KOPT-K1 (cell line): ENCODE measurements at regions not wholly inside any gene's neighbourhood (a gene's known extent, or its start where the extent isn't known, plus 50 kb on each side); places are given as distances from the start of the nearest gene placed in this dataset.
"Not testable (repeated sequence)": the region's sequence is repeated elsewhere in the genome, so short reads cannot be mapped to it uniquely, and the experiment has no call there.

ENCODE experiments used
- H3K27ac ChIP-seq: fragments of 200-600 bp; sonication (generic); 2 replicates; pipeline ENCODE4 v1.5.1; 2016; ENCODE audit warnings: antibody characterized with exemption, mild to moderate bottlenecking, low read depth, low read length; ENCODE audit not compliant: poor library complexity, severe bottlenecking
- H3K36me3 ChIP-seq: fragments of 200-600 bp; sonication (generic); 2 replicates; pipeline ENCODE4 v1.5.1; 2017; ENCODE audit warnings: antibody characterized with exemption, mild to moderate bottlenecking, low read length, moderate library complexity; ENCODE audit not compliant: insufficient read depth
- H3K9me3 ChIP-seq: fragments of 200-600 bp; sonication (generic); 2 replicates; pipeline ENCODE4 v1.5.1; 2017; ENCODE audit warnings: antibody characterized with exemption, low read length, mild to moderate bottlenecking; ENCODE audit not compliant: insufficient read depth, poor library complexity, severe bottlenecking

- H3K9me3 ChIP-seq = no peaks in the 10 kb centered on the region
- no peak overlapping the region for H3K27ac ChIP-seq
- H3K36me3 ChIP-seq = no peaks in the 10 kb centered on the region
Observed at GRCh38 chr6:33897189-33897780, 93.5 kb upstream of the MLN start.

- Histone ChIP-seq H3K36me3 (no peaks in the 10 kb centered on the region), H3K9me3 (no peaks in the 10 kb centered on the region), H3K27ac (no peak overlapping the region)
Observed at GRCh38 chr6:33896391-33897188, 92.8 kb upstream of the MLN start.

- Histone ChIP-seq H3K9me3 (no peaks in the 10 kb centered on the region), H3K36me3 (no peaks in the 10 kb centered on the region), H3K27ac (no peak overlapping the region)
Observed at GRCh38 chr6:33895988-33896387, 92.2 kb upstream of the MLN start.

- peak overlapping the region; percentile 19 for H3K27ac ChIP-seq
- no peaks in the 10 kb centered on the region for H3K9me3 ChIP-seq
- no peaks in the 10 kb centered on the region for H3K36me3 ChIP-seq
Observed at GRCh38 chr6:33895296-33895695, 91.5 kb upstream of the MLN start.

GRCh38 chr6:33894438-33894837 is 90.6 kb upstream of the MLN start:
- Histone ChIP-seq H3K36me3 (no peaks in the 10 kb centered on the region), H3K27ac (no peak overlapping the region), H3K9me3 (no peaks in the 10 kb centered on the region)

GRCh38 chr6:33892581-33893346 is 89.0 kb upstream of the MLN start:
- H3K27ac ChIP-seq = no peak overlapping the region
- no peaks in the 10 kb centered on the region for H3K36me3 ChIP-seq
- no peaks in the 10 kb centered on the region for H3K9me3 ChIP-seq

- Histone ChIP-seq H3K36me3 (no peaks in the 10 kb centered on the region), H3K27ac (no peak overlapping the region)
Observed at GRCh38 chr6:33888664-33889200, 84.9 kb upstream of the MLN start.

GRCh38 chr6:33888183-33888582 is 84.4 kb upstream of the MLN start:
- no peaks in the 10 kb centered on the region for H3K9me3 ChIP-seq
- no peak overlapping the region for H3K27ac ChIP-seq
- no peaks in the 10 kb centered on the region for H3K36me3 ChIP-seq

More at GRCh38 chr6:33888664-33889200, 84.9 kb upstream of the MLN start:
- H3K9me3 ChIP-seq = no peaks in the 10 kb centered on the region

- Histone ChIP-seq H3K27ac (no peak overlapping the region), H3K36me3 (no peaks in the 10 kb centered on the region), H3K9me3 (no peaks in the 10 kb centered on the region)
Observed at GRCh38 chr6:33886673-33887144, 82.9 kb upstream of the MLN start.

GRCh38 chr6:33885132-33886057 is 81.6 kb upstream of the MLN start:
- no peak overlapping the region for H3K27ac ChIP-seq
- H3K36me3 ChIP-seq = no peaks in the 10 kb centered on the region
- H3K9me3 ChIP-seq = no peaks in the 10 kb centered on the region

- H3K9me3 ChIP-seq, H3K36me3 ChIP-seq: not testable (repeated sequence)
Observed at GRCh38 chr6:33883621-33884020, 79.8 kb upstream of the MLN start.

GRCh38 chr6:33882154-33882553 is 78.4 kb upstream of the MLN start:
- Histone ChIP-seq H3K27ac (no peak overlapping the region), H3K36me3 (no peaks in the 10 kb centered on the region), H3K9me3 (no peaks in the 10 kb centered on the region)

More at GRCh38 chr6:33883621-33884020, 79.8 kb upstream of the MLN start:
- not testable (repeated sequence) for H3K27ac ChIP-seq

GRCh38 chr6:33880766-33881165 is 77.0 kb upstream of the MLN start:
- H3K36me3 ChIP-seq = no peaks in the 10 kb centered on the region
- no peak overlapping the region for H3K27ac ChIP-seq
- H3K9me3 ChIP-seq = no peaks in the 10 kb centered on the region

GRCh38 chr6:33880104-33880678 is 76.4 kb upstream of the MLN start:
- no peaks in the 10 kb centered on the region for H3K36me3 ChIP-seq
- H3K9me3 ChIP-seq = no peaks in the 10 kb centered on the region
- no peak overlapping the region for H3K27ac ChIP-seq
